Neutrophil (primary cell): ENCODE measurements at regions not wholly inside any gene's neighbourhood (a gene's known extent, or its start where the extent isn't known, plus 50 kb on each side); places are given as distances from the start of the nearest gene placed in this dataset.

Experiments used
- H3K27ac ChIP-seq: fragments of 200-600 bp; sonication (generic); 2 replicates; pipeline ENCODE4 v1.5.1; 2016; ENCODE audit warnings: mild to moderate bottlenecking, moderate library complexity
- H3K27me3 ChIP-seq: fragments of 200-600 bp; sonication (generic); 2 replicates; pipeline ENCODE4 v1.6.0; 2016; ENCODE audit warnings: mild to moderate bottlenecking
- H3K36me3 ChIP-seq: fragments of 200-600 bp; sonication (generic); 2 replicates; pipeline ENCODE4 v1.5.1; 2017
- H3K4me1 ChIP-seq, 2 experiments: fragments of 200-600 bp in 1 of 2; sonication (generic) in 1 of 2; 1 replicate in 1 of 2; 2 replicates in 1 of 2; pipeline versions ENCODE4 v1.5.1 to v1.6.1; 2013 to 2016; ENCODE audit warnings: low read depth in 1 of 2, low read length in 1 of 2, mild to moderate bottlenecking in 1 of 2, moderate library complexity in 1 of 2; ENCODE audit not compliant: control insufficient read depth in 1 of 2, insufficient read depth in 1 of 2
- H3K4me3 ChIP-seq, 2 experiments: fragments of 200-600 bp in 1 of 2; sonication (generic) in 1 of 2; 1 replicate in 1 of 2; 2 replicates in 1 of 2; pipeline ENCODE4 v1.5.1; 2013 to 2016; ENCODE audit warnings: low read depth in 1 of 2, low read length in 1 of 2, mild to moderate bottlenecking in 1 of 2, moderate library complexity in 1 of 2
- H3K9me3 ChIP-seq: fragments of 200-600 bp; sonication (generic); 2 replicates; pipeline ENCODE4 v1.5.1; 2016
- CTCF ChIP-seq: fragments of 200-600 bp; sonication (generic); IDR thresholded peaks from 2 replicates; pipeline ENCODE4 v1.5.1; 2016; ENCODE audit warnings: antibody characterized with exemption

DNA sequence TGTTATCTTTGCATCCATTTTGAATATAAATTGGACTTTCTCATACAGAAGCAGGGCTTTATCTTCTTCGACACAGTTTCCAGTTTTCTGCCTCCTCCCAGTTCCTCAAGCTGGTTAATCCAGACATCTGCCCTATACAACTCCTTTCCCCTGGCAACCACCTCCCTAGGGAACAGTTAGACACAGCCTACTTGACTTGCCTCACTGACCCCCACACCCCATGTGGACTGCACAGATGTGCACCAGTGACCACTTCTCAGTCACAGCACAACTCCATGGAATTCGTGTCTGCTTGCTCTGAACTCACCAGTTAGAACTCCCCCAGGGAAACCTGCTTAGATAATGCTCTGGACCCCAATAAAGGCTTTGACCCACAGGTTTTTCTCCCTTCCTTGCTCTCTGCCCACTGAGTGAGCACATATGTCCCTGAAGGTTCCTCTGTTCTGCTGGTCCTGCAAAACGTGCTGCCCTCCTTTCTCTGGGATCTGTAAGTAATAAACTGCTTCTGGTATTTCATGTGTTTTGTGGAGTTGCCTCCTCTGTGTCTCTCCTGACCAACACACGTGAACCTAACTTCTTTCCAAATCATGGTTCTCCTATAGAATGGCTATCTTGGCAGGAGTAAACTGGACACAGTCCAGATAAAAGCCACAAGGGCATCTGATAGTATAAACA, 351.2 kb downstream of the CD83 start:
- no peaks in the 10 kb centered on the region for H3K9me3 ChIP-seq
- no peak for TF ChIP-seq CTCF
- H3K27ac ChIP-seq = no peak overlapping the region
- no peaks in the 10 kb centered on the region for H3K4me1 ChIP-seq
- H3K4me3 ChIP-seq = no peak overlapping the region
- H3K36me3 ChIP-seq = no peaks in the 10 kb centered on the region
- H3K27me3 ChIP-seq = no peaks in the 10 kb centered on the region

GRCh38 chr6:14470101-14470500, 352.5 kb downstream of the CD83 start:
- H3K27me3 ChIP-seq = no peaks in the 10 kb centered on the region
- no peaks in the 10 kb centered on the region for H3K4me1 ChIP-seq
- no peak for TF ChIP-seq CTCF
- no peak overlapping the region for H3K27ac ChIP-seq
- H3K4me3 ChIP-seq = no peak overlapping the region
- no peaks in the 10 kb centered on the region for H3K36me3 ChIP-seq
- H3K9me3 ChIP-seq = no peaks in the 10 kb centered on the region

DNA sequence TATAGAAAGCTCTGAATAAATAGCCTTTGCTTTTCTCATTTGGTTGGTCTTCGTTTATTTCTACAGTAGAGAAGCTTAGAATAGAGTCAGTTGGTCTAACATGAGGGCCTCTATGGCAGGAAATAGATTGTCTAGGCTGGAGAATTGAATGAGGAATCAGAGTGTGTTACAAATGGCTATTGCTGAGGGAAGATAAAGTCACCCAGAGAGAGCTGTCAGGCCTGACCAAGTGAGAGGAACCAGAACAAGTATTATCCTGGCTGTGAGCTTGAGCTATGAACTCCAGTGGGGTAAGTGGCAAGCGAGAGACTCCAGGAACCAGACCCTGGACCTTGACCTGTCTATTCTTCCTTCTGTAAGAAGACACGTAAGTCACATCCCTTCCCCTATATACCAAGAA, 353.1 kb downstream of the CD83 start:
- Histone ChIP-seq H3K36me3 (no peaks in the 10 kb centered on the region), H3K9me3 (no peaks in the 10 kb centered on the region), H3K27me3 (no peaks in the 10 kb centered on the region), H3K4me3 (no peak overlapping the region), H3K27ac (no peak overlapping the region), H3K4me1 (no peaks in the 10 kb centered on the region)
- TF ChIP-seq CTCF = no peak

GRCh38 chr6:14472255-14472985, 354.8 kb downstream of the CD83 start:
- Histone ChIP-seq H3K4me3 (no peak overlapping the region), H3K4me1 (peaks cover 0 to 7% of the 10 kb centered on the region in 2 experiments), H3K36me3 (no peaks in the 10 kb centered on the region), H3K27ac (no peak overlapping the region), H3K27me3 (peaks cover 17% of the 10 kb centered on the region), H3K9me3 (no peaks in the 10 kb centered on the region)
- TF ChIP-seq CTCF = no peak

DNA sequence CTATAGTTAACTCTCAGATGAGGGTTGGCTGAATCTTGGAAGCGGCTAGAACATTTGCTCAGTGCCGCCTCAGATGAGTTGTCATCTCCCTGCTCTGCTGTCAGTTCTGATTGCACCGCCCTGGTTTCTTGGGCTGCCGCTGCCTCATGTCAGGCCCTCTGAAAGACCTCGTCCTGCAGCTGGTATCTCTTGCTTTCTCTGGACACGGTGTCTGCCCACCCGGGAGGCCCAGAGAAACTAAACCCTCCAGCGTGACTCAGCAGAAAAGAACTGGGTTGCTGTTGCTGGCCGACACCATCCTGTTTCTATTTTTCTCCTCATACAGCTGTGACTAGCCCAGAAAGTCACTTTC, 355.4 kb downstream of the CD83 start:
- H3K27ac ChIP-seq = no peak overlapping the region
- no peaks in the 10 kb centered on the region for H3K36me3 ChIP-seq
- TF ChIP-seq CTCF = no peak
- H3K4me1 ChIP-seq = peaks cover 0 to 10% of the 10 kb centered on the region in 2 experiments
- H3K4me3 ChIP-seq = no peak overlapping the region
- H3K9me3 ChIP-seq = no peaks in the 10 kb centered on the region
- H3K27me3 ChIP-seq = peaks cover 21% of the 10 kb centered on the region
